A673 (cell line): ENCODE measurements at regions not wholly inside any gene's neighbourhood (a gene's known extent, or its start where the extent isn't known, plus 50 kb on each side); places are given as distances from the start of the nearest gene placed in this dataset.

Experiments
- BruUV-seq: library from RNA; stranded (reverse); fragments of 400-500 nt; replicated peaks from 2 replicates; lab custom pipeline; 2021; lab: Mats Ljungman, UMichigan
- CTCF ChIA-PET: fragments of 300-600 bp; sonication (Branson Sonifier 250); formaldehyde crosslinking; loops from one replicate; lab custom pipeline; 2022; ENCODE audit warnings: antibody characterized with exemption; lab: Charles Lee
- POLR2A ChIA-PET: fragments of 300-600 bp; sonication (Branson Sonifier 250); formaldehyde crosslinking; loops from one replicate; lab custom pipeline; 2022; ENCODE audit warnings: antibody characterized with exemption; ENCODE audit not compliant: low non-redundant PET; lab: Charles Lee
- DNase-seq: peaks from one replicate; pipeline ENCODE4 v3.0.0-alpha.2; 2015; ENCODE audit warnings: low spot score
- H3K27ac ChIP-seq: fragments of 200-600 bp; sonication (generic); 2 replicates; pipeline ENCODE4 v1.5.1; 2016; ENCODE audit warnings: mixed run types, low read depth, mild to moderate bottlenecking, mixed read lengths, antibody characterized with exemption, low read length; ENCODE audit not compliant: poor library complexity, severe bottlenecking
- H3K27me3 ChIP-seq: fragments of 200-600 bp; sonication (generic); replicated peaks from 2 replicates; pipeline ENCODE4 v1.6.1; 2017; ENCODE audit warnings: mixed run types, low read depth, mild to moderate bottlenecking, mixed read lengths, antibody characterized with exemption, low read length; ENCODE audit not compliant: insufficient read depth, poor library complexity
- H3K36me3 ChIP-seq: fragments of 200-600 bp; sonication (generic); 2 replicates; pipeline ENCODE4 v1.6.1; 2016; ENCODE audit warnings: mixed run types, mild to moderate bottlenecking, mixed read lengths, antibody characterized with exemption, low read length; ENCODE audit not compliant: insufficient read depth, poor library complexity, severe bottlenecking
- H3K4me1 ChIP-seq: fragments of 200-600 bp; sonication (generic); 2 replicates; pipeline ENCODE4 v1.6.1; 2017; ENCODE audit warnings: mixed run types, mild to moderate bottlenecking, mixed read lengths, antibody characterized with exemption, low read length; ENCODE audit not compliant: insufficient read depth, poor library complexity, severe bottlenecking
- H3K4me3 ChIP-seq: fragments of 200-600 bp; sonication (generic); 2 replicates; pipeline ENCODE4 v1.5.1; 2016; ENCODE audit warnings: low read depth, mixed run types, mild to moderate bottlenecking, mixed read lengths, low read length; ENCODE audit not compliant: poor library complexity, severe bottlenecking
- H3K9me3 ChIP-seq: fragments of 200-600 bp; sonication (generic); 2 replicates; pipeline ENCODE4 v1.6.1; 2016; ENCODE audit warnings: mixed run types, low read depth, mild to moderate bottlenecking, mixed read lengths, antibody characterized with exemption, low read length; ENCODE audit not compliant: poor library complexity, severe bottlenecking
- CTCF ChIP-seq: fragments of 300-800, 200-600 bp; sonication (generic); conservative IDR thresholded peaks from 2 replicates; pipeline ENCODE4 v1.5.1; 2017; ENCODE audit warnings: low read depth, mild to moderate bottlenecking, antibody characterized with exemption, low read length, moderate library complexity, mixed read lengths
- EZH2 ChIP-seq: fragments of 200-600 bp; sonication (generic); IDR thresholded peaks from 2 replicates; pipeline ENCODE4 v1.6.1; 2017; ENCODE audit warnings: borderline replicate concordance, low read depth, mild to moderate bottlenecking, mixed read lengths, antibody characterized with exemption, low read length; ENCODE audit not compliant: poor library complexity, severe bottlenecking
- intact Hi-C: fragments of 100-400 bp; cut with micrococcal nuclease; formaldehyde crosslinking; loops from one replicate; pipeline ENCODE4 v1.10.0; 2022; ENCODE audit not compliant: unreplicated experiment

GRCh38 chr15:93683651-93684050, 547.7 kb upstream of the MCTP2 start:
- Histone ChIP-seq H3K36me3 (no peaks in the 10 kb centered on the region), H3K27me3 (no peaks in the 10 kb centered on the region), H3K27ac (no peak overlapping the region), H3K4me3 (no peak overlapping the region), H3K4me1 (no peaks in the 10 kb centered on the region), H3K9me3 (peaks cover 10% of the 10 kb centered on the region)
- no peak for TF ChIP-seq CTCF
- TF ChIP-seq EZH2, result no peak
- intact Hi-C loops, result no loop called here
- BruUV-seq, result no TSS peak
- ChIA-PET POLR2A (no interaction called here), CTCF (no interaction called here)
- DNase-seq, result no peak

- DNase-seq, result no peak
- CTCF ChIA-PET, result no interaction called here
- Histone ChIP-seq H3K27me3 (no peaks in the 10 kb centered on the region), H3K9me3 (no peaks in the 10 kb centered on the region), H3K27ac (no peak overlapping the region), H3K4me1 (no peaks in the 10 kb centered on the region), H3K4me3 (no peak overlapping the region), H3K36me3 (no peaks in the 10 kb centered on the region)
- POLR2A ChIA-PET, result no interaction called here
- intact Hi-C loops, result no loop called here
- no TSS peak for BruUV-seq
- no peak for TF ChIP-seq EZH2
- no peak for TF ChIP-seq CTCF
Observed at GRCh38 chr15:93671387-93671943, 559.9 kb upstream of the MCTP2 start.

GRCh38 chr15:93670931-93671330, 560.4 kb upstream of the MCTP2 start:
- no peaks in the 10 kb centered on the region for H3K36me3 ChIP-seq
- no TSS peak for BruUV-seq
- no peak overlapping the region for H3K4me3 ChIP-seq
- DNase-seq, result no peak
- CTCF ChIA-PET, result no interaction called here
- no peaks in the 10 kb centered on the region for H3K4me1 ChIP-seq
- TF ChIP-seq CTCF, result no peak
- no peak for TF ChIP-seq EZH2
- intact Hi-C loops, result no loop called here
- no peak overlapping the region for H3K27ac ChIP-seq
- no peaks in the 10 kb centered on the region for H3K9me3 ChIP-seq
- no peaks in the 10 kb centered on the region for H3K27me3 ChIP-seq
- POLR2A ChIA-PET, result no interaction called here
